ENCODE measurements at regions not wholly inside any gene's neighbourhood (a gene's known extent, or its start where the extent isn't known, plus 50 kb on each side); places are given as distances from the start of the nearest gene placed in this dataset.

GRCh38 chr9:135399000-135399649, 80.5 kb upstream of the PPP1R26 start:
- no peaks in the 10 kb centered on the region for H3K27me3 ChIP-seq
- no peaks in the 10 kb centered on the region for H3K36me3 ChIP-seq
- DNase-seq, result no peak
- H3K4me3 ChIP-seq (ENCODE audit: low read depth, low read length), result no peak overlapping the region
- H3K9me3 ChIP-seq, result peaks cover 5% of the 10 kb centered on the region; the same call in 1 of the 2 replicates
- H3K4me1 ChIP-seq, result peaks cover 16% of the 10 kb centered on the region
- TF ChIP-seq CTCF (IDR thresholded peaks at IDR 0.05; ENCODE audit: low read depth, low read length), result no peak

GRCh38 chr9:135400496-135400895, 79.1 kb upstream of the PPP1R26 start:
- H3K9me3 ChIP-seq, result peaks cover 5% of the 10 kb centered on the region; the same call in 1 of the 2 replicates
- no peaks in the 10 kb centered on the region for H3K27me3 ChIP-seq
- H3K4me3 ChIP-seq (ENCODE audit: low read depth, low read length), result no peak overlapping the region

GRCh38 chr9:135401218-135401617, 78.4 kb upstream of the PPP1R26 start:
- Histone ChIP-seq H3K36me3 (no peaks in the 10 kb centered on the region), H3K4me1 (peaks cover 18% of the 10 kb centered on the region), H3K4me3 (ENCODE audit: low read depth, low read length) (no peak overlapping the region), H3K9me3 (peaks cover 5% of the 10 kb centered on the region; the same call in 1 of the 2 replicates), H3K27me3 (no peaks in the 10 kb centered on the region)
- no peak for TF ChIP-seq CTCF (IDR thresholded peaks at IDR 0.05; ENCODE audit: low read depth, low read length)
- DNase-seq, result no peak

More at GRCh38 chr9:135400496-135400895, 79.1 kb upstream of the PPP1R26 start:
- Histone ChIP-seq H3K4me1 (peaks cover 18% of the 10 kb centered on the region), H3K36me3 (no peaks in the 10 kb centered on the region)
- TF ChIP-seq CTCF (IDR thresholded peaks at IDR 0.05; ENCODE audit: low read depth, low read length), result no peak
- no peak for DNase-seq

DNA sequence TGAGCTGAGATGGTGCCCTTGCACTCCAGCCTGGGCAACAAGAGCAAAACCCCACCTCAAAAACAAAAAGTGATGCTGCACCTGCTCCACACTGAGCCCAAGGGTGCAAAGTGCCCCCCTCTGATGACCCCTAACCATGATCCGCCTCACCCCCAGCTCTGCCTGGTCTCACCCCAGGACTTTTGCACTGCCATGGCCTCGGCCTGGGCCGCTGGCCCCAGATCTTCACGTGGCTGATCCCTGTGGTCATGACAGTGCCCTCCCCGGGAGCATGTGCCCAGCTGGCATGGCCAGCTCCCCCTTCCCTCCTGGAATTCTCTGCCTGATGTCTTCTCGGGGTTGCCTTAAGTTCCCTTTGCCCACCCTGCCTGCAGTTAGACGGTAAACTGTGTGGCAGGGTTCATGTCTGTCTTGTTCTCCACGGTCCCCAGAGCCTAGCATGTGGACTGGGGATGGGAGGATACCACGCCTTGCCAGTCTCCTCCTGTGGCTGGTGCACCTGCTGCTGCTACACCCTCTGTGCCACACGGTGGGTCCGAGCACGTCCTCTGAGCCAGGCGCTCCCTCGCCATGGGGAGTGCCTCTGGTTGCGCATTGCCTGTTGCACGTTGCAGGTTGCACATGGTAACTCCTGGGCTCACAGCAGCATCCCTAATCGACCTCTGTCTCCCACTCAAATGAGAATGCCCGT, 77.4 kb upstream of the PPP1R26 start:
- H3K4me3 ChIP-seq (ENCODE audit: low read depth, low read length), result no peak overlapping the region
- H3K4me1 ChIP-seq, result peaks cover 18% of the 10 kb centered on the region
- no peak for TF ChIP-seq CTCF (IDR thresholded peaks at IDR 0.05; ENCODE audit: low read depth, low read length)
- no peaks in the 10 kb centered on the region for H3K36me3 ChIP-seq
- no peak for DNase-seq
- H3K9me3 ChIP-seq, result no peaks in the 10 kb centered on the region
- no peaks in the 10 kb centered on the region for H3K27me3 ChIP-seq

DNA sequence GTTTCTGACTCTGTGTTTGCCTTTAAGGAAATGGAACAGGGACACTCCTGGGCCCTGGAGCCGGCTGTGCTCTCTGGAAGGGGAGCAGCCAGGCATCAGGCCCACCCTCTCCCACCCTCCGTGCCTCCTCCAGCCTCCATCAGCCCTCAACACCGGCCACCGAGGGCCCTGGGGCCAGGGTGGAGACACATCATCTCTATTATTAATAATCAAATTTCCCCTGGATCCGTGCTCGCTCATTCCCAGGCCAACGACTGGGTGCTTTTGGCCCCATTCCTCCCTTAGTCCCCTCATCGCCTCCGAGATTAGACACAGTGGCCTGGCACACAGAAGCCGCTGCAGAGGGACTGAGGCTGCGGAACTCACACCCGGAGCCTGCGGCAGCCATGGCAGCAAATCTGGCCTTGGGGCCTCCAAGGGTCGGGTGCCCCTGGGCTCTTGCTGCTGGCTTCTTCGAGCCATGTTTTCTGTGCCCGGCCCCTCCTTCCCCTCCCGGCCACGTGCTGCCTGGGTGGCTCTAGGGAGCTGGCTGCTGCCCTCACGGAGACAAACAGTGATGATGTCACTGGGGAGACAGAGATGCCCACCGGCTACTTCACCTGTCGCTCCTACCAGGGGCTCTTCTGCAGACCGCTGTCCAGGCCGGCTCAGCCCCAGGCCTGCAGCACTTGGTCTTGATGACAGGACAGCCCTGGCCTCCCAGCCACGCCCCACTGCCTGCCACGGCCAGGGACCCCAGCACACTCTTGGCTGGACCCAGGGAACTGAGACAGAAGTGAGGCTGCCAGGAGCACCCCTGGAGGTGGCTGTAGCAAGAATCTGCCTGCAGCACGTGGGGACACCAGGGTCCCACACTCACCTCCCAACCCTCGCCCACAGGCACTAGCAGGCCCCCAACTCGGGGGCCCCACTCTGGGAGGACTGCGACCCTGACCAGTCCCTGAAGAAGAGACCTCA, 76.6 kb upstream of the PPP1R26 start:
- H3K27me3 ChIP-seq, result no peaks in the 10 kb centered on the region
- no peak for TF ChIP-seq CTCF (IDR thresholded peaks at IDR 0.05; ENCODE audit: low read depth, low read length)
- no peaks in the 10 kb centered on the region for H3K9me3 ChIP-seq
- DNase-seq, result peak; percentile 66
- no peaks in the 10 kb centered on the region for H3K36me3 ChIP-seq
- peaks cover 18% of the 10 kb centered on the region for H3K4me1 ChIP-seq
- H3K4me3 ChIP-seq (ENCODE audit: low read depth, low read length), result no peak overlapping the region

Measured in BE2C (cell line).